ENCODE measurements at regions not wholly inside any gene's neighbourhood (a gene's known extent, or its start where the extent isn't known, plus 50 kb on each side); places are given as distances from the start of the nearest gene placed in this dataset.
A peak's percentile ranks its signal among the peaks of the same experiment; 100 is the strongest.
"Not testable (repeated sequence)": the region's sequence is repeated elsewhere in the genome, so short reads cannot be mapped to it uniquely, and the experiment has no call there.

DNA sequence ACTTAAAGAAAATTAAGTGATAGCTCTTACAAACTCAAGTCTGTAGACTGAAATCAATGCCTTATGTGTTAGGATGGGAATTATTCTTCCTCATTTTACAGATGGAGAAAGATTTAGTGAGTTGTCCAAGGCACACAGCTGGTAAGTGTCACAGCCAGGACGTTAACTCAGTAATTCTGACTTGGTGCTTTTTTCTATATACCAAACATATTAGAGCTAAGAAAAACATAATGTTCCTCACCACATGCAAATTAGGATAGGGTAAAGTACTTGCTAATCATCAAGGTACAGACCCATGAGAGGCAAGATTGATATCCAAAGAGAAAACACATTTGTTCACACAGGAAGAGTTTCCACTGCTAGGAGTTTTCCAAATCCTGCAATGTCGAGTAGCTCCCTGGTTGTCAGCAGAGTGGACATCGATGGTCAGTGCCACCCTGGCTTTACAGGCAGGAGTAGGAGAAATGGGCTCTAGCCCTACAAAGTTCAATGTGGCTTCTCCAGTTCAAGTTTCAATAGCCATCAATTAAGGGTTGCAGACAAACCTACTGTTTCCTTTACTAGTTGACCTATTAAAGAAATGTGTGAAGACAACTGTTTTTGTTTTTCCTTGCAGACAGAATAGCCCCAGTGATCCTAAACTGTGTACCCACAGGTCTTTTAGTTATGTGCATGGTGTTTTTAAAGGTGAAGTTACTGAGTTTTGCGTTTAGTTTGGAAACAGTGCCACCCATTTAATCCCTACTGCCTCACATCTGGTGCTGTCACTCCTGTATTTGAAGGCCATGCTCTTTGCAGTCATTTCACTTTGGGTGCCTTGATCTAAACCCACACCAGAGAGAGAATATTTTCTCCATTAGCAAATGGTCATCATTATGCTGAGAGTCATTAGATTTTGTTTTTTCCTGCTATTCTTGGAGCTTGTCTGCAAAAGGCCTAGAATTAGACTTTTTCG is 460.8 kb upstream of the SMARCA2 start:
- no peak for DNase-seq (ENCODE audit: low read depth)

DNA sequence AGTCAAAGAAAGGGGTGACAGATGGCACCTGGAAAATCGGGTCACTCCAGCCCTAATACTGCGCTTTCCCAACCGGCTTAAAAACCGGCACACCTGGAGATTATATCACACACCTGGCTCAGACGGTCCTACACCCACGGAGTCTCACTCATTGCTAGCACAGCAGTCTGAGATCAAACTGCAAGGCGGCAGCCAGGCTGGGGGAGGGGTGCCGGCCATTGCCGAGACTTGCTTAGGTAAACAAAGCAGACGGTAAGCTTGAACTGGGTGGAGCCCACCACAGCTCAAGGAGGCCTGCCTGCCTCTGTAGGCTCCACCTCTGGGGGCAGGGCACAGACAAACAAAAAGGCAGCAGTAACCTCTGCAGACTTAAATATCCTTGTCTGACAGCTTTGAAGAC is 456.5 kb upstream of the SMARCA2 start:
- not testable (repeated sequence) for DNase-seq (ENCODE audit: low read depth)

DNA sequence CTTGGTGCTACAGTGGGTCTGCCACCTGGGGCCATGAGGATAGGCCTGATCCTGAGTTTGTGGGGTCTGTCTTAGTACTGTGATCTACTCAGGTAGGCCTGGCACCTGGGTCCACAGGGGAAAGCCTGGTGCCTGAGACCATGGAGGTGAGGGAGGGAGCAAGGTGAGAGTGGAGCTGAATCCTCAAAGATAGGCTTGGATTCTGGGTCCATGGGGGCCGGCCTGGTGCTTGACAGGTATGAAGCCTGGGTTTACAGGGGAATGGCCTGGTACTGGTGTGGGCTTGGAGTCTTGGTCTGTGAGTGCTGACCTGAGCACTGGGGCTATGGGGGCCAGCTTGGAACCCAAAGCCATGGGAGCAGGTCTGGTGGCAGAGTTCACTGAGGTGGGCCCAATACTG is 439.2 kb upstream of the SMARCA2 start:
- DNase-seq (ENCODE audit: low read depth): no peak

DNA sequence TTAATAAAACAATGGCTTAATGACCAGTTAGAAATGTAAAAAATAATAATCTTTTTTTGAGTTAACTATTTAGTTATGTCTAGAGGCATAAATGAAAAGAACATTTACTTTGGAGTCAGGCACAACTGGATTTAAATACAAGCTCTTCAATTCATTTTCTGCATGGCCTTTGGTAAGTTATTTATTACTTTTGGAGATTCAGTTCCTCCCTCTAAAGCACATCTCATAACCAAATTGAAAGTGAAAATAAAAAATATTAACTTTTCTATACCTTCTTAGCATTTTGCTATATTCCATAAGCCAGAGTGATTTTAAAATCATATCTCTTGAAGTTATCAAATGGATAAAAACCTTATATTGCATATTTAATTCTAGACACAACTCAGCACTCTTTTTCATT is 434.9 kb upstream of the SMARCA2 start:
- DNase-seq (ENCODE audit: low read depth): no peak

DNA sequence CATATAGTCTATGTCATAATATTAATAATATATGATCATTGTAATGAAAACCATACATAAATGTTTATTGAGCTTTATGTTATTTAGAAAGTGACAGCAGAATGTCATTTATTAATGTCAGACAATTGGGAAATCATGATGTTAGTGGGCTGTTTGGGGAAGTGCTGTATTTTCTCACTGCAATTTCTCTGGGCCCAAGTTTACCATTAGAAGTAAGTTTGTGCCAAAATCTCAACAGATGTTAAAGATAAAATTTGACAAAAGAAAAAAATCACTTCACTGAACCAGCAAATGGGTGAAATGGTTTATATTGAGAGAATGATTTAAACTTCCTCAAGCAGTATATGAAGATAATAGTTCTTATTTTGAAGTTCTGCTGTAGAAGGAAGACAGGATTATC is 433.2 kb upstream of the SMARCA2 start:
- no peak for DNase-seq (ENCODE audit: low read depth)

DNA sequence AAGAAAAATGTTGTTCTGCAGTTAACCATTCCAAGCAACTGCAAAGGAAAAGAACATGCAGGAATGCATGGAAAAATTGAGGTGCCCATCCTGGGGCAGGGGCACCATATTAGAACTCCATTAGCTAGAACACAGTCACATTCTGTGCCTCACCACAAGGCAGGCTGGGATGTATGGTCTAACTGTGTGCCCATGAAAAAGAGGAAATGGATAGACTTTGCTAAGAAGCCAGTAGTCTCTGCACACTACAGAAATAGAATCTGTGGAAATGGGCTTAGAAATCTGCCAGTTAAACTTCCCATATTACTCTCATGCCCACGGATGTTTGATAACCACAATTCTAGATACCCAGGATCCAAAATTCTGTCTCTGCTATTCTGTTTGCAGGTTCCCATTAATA is 423.8 kb upstream of the SMARCA2 start:
- DNase-seq (ENCODE audit: low read depth): no peak

DNA sequence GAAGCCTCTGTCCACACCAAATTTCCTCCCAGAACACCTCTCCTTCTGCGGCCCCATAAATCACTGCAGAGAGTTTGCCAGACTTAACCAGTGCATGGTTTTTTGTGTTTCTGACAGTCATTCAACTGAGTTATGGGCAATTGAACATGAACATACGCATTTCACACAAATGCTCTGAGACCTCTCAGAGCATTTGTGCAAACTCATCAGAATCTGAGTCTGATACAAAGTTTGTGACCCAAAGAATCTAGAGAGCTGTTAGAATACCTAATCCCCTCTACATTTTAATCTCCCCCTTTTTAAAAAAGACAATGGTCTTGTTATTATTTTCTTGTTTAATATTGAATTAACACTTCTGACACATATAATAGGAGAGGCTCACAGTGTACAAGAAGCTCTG is 416.9 kb upstream of the SMARCA2 start:
- no peak for DNase-seq (ENCODE audit: low read depth)

DNA sequence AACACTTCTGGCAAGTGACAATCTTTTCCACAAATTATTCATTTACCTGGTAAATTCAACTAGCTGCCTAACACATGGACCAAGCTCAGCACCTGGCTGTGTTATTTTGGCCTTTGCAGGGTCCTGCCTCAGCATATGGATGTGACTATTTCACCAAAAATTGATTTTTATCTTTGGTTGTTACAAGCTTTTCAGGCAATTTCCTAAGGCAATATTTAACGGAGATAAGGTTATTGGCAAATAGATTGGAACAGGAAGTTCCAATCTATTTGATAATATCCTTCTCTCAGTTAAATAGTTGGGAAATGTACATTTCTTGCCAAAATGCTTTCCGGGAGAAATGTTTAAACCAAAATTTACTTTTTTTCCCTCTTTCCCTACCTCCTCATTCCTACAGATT is 415.2 kb upstream of the SMARCA2 start:
- no peak for DNase-seq (ENCODE audit: low read depth)

DNA sequence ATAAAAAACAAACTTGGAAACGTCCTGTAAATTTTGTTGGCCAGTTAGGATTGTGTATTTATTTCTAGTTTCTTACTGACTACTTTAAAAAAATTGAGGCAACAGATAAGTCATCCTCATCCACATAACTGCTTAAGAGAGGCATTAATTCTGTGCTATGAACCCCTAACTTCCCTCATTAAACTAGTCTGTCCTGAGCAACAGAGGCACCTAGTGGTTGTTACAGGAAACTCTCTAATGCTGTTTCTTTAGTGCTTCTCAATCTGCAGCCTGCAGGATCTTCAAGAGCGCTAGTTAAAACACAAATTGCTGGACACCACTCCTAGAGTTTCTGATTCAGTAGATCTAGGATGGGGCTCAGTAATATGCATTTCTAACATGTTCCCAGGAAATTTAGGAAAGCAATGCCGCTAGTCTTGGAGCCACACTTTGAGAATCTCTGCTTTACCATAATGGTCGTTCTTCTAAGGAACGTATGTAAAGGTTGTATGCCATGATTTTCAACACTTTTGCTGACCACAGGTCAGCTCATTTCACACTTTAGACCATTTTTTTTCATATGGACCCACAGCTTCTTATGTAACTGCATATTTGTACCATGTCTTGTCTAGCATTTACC is 410.1 kb upstream of the SMARCA2 start:
- DNase-seq (ENCODE audit: low read depth): peak; percentile 36

DNA sequence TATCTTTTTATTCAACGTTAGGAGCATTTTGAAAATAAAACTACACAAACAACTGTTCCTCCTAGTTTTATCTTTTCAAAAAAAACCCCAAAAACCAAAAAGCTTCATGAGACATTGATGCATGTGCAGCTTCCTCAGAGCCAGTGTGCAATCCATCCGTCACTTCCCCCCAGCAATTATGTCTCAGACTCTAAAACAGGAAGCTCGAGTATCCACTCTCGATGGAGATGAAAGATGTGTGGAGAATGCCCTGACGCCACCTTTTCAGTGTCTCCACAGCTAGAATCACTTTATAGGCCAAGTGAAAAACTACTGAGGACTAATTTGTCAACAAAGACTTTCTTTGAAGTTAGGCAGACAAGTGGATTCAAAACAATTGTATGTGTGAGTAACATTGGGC is 408.9 kb upstream of the SMARCA2 start:
- no peak for DNase-seq (ENCODE audit: low read depth)

DNA sequence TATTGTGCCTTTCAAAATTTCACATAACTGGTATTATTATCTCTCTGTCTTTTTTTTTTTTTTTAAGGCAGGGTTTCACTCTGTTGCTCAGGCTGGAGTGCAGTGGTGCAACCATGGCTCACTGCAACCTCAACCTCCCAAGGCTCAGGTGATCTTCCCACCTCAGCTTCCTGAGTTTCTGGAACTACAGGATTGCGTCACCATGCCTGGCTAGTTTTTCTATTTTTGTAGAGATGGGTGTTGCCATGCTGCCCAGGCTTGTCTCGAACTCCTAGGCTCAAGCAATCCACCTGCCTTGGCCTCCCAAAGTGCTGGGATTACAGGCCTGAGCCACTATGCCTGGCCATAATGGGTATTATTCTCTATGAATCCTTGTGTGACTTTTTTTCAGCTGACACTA is 402.3 kb upstream of the SMARCA2 start:
- DNase-seq (ENCODE audit: low read depth): no peak

DNA sequence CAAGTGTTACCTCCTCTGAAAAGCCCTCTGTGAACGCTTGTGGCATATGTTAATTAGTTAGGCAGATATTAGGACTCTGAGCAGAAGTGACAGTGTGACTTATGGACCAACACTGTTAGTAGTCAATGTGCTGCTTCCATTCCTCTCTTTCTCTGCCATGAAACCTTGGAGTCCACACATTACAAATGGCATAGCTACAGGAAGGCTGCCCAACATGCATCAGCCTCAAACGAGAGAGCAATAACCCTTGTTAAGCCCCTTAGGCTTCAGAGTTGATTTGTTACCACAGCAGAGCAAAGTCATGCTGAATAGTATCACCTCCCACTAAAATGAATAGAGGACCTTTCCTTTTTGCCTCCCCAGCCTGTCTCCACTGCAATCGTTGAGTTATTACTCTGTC is 397.7 kb upstream of the SMARCA2 start:
- no peak for DNase-seq (ENCODE audit: low read depth)

DNA sequence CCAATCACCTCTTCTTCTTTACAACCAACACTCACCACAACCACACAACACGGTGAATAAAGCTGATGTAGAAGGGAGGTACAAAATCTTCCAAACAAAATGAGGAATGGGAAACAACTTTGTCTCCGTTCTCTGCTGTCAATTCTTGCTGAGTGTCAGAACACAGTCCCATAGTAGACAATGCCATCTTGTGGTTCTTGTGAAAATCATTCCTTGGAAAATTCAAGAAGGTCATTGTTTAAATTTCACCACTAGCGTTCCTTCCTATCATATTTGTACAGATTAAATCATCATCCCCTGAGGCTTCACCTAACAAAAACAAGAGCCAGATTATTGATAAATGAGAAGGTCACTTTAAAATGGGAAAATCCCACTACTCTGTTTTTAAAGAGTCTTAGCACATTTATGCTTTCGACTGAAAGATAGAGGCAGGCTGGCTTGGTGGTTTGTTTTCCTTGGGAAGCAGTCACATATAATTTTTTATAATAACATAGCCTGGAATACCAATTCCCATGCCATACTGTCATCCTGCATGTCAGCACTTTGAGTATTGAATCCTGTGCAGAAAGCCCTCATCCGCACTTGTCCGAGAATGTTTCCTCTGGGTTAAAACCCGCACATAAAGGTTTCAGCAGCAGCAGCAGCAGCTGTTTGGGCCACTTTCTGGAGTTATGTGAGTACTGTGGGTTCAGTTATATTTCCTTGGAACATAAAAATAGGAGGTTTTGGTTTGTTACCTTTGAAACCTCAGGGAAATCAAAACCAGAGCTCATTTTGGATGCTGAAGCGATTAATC is 395.0 kb upstream of the SMARCA2 start:
- peak; percentile 23 for DNase-seq (ENCODE audit: low read depth)

DNA sequence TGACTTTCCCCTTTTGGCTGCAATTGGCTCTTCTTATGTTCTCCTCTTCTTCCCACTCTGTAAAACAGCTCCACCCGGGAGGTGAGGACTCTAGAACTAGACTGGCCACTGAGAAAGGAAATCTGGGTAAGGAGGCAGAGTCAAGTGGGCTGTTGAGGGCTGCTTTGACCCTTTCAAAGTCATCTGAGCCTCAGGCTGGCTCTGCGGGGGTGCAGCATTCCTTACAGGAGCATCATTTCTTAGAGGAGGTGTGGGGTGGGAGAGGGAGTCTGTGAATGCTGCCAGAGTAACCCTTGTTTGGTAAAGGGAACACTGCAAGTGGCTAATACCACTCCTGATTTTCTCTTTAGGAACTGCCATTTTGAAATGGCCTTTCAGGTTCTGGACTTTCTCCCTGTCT is 377.7 kb upstream of the SMARCA2 start:
- DNase-seq (ENCODE audit: low read depth): peak; percentile 18

DNA sequence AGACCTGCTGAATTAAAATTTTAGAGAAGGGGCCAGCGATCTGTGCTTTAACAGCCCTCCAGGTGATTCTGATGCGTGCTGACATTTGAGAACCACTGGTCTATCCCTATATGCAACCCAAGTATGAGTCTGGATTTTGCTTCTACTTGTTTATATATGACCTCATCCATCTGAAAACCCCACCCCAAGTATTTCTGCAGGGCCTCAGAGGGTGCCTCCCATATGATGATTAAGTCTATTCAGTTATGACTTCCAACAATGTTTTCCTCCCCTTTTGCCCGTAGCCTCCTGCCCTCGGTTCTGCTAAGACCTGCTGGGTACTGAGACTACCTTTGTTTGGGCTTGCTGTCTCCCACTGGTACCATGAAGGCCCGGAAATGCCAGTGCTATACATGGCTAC is 376.0 kb upstream of the SMARCA2 start:
- no peak for DNase-seq (ENCODE audit: low read depth)

DNA sequence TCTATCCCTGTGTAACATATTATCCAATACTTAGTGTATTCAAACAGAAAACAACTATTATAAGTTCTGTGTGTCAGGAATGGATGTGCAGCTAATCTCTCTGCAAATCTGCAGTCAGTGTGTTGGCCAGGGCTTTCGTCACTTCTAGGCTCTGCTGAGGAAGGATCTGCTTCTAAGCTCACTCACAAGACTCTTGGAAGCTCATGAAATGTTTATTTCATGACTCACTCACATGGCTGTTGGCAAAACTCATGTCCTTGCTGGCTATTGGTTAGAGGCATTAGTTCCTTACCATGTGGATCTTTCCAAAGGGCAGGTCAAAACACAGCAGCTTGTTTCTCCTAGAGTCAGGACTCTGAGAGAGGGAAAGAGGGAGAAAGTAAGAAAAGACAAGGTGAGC is 367.4 kb upstream of the SMARCA2 start:
- DNase-seq (ENCODE audit: low read depth): peak; percentile 65

DNA sequence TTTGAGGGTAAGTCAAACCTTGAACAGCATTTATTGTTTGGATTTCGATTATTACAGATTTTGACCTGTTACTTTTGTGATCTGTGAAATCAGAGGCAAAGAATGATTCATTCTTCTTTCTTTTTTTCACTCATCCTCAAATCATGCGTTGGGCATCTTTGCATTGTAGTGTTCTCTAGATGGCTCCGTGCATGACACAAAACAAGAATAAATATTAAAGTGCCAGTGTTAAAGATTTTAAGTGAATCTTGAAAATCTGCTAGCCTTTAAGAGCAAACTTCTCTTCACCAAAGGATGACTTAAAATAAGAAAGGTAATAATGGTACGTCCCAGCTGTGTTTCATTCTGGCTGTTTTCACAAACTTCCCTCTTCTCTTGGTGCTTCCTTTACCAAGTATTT is 361.9 kb upstream of the SMARCA2 start:
- no peak for DNase-seq (ENCODE audit: low read depth)

DNA sequence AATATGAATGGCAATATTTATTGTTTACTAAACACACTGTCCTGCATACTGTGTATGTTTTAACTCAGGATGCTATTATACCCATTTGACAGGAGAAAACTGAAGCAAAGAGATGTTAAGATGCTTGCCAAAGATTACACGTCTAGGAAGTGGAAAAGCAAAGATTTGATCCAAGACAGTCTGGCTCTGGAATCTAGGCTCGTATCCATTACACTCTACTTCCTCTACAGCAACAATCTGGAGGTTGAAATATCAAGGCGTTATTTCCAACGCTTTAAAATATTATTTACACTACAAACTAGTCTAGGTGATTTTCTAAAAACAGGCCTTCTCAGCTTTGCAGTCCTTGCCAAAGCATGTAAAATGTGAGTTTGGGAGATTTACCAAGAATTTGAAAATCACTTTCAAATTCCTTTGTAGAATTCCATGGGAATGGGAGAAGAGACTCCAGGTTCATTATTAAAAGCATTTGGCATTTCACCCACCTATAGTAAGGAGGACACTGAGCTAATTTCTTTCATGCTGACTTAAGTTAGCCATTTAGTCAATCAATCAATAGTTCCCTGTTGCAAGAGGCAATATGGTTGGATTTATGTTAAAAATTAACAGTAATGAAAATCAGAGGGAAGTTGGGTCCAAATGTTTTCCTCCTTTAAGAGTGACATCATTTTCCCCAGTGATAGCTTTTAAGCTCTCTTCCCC is 356.3 kb upstream of the SMARCA2 start:
- DNase-seq (ENCODE audit: low read depth): no peak

DNA sequence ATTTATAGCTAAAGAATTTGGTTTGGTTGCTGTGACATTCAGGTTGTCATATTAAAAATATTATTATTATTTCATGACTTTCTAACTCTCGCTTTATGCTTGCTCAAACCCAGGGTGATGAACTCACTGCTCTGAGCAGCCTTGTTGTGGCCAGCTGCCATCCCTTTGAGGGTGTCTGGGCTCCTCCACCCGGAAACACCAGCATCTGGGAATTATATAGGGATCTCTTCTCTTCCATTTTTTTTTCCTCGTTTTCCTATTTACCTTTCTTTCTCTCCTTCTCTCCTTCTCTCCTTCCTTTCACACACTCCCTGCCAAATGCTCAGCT is 355.8 kb upstream of the SMARCA2 start:
- DNase-seq (ENCODE audit: low read depth): no peak

DNA sequence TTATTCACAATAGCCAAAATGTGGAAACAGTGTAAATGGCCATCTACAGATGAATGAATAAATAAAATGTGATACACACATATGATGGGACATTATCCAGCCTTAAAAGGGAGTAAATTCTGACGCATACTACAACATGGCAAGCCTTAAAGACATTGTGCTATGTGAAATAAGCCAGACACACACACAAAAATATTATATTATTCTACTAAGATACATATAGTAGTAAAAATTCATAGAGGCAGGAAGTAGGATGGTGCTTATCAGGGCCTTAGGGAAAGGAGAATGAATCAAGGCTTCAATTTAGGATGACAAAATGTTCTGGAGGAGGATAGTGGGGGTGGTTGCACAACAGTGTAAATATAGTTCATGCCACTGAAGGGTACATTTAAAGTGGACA is 346.7 kb upstream of the SMARCA2 start:
- DNase-seq (ENCODE audit: low read depth): no peak

DNA sequence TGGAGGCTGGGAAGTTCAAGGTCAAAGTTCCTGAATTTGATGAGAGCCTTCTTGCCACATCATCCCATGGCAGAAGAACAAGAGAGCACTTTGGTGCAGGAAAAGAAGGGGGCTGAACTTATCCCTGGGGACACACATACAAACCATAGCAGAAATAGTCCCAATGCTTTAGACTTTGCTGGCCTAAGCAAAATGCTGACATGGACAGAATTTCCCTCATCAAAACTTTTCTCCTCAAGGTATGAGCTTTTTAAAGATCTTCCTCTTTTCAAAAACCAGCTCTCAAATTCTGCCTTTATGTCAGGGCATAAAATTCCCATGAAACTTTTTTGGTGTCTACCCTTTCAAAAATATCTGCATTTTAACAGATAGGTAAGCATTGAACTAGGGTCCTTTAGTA is 341.8 kb upstream of the SMARCA2 start:
- DNase-seq (ENCODE audit: low read depth): no peak

DNA sequence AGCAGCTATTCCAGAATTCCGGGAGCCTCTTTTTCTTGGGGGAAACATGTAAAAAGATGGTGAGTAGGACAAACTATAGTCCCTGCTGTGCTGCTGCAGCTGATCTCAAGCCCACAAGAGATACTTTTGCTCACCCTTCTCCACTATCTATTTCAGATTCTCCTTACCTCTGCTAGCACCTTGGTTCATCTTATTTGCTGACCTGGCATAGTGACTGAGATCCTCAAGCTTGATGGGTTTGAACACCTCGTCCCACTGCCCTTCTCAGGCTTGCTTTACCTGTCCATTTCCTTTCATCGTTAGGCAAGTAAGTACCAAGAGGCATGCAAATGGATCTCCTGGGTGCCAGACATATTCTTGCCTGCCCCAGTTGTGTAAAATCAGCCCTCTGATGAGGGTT is 338.4 kb upstream of the SMARCA2 start:
- DNase-seq (ENCODE audit: low read depth): no peak
